ENCODE measurements at regions not wholly inside any gene's neighbourhood (a gene's known extent, or its start where the extent isn't known, plus 50 kb on each side); places are given as distances from the start of the nearest gene placed in this dataset.
"Not testable (repeated sequence)": the region's sequence is repeated elsewhere in the genome, so short reads cannot be mapped to it uniquely, and the experiment has no call there.

DNA sequence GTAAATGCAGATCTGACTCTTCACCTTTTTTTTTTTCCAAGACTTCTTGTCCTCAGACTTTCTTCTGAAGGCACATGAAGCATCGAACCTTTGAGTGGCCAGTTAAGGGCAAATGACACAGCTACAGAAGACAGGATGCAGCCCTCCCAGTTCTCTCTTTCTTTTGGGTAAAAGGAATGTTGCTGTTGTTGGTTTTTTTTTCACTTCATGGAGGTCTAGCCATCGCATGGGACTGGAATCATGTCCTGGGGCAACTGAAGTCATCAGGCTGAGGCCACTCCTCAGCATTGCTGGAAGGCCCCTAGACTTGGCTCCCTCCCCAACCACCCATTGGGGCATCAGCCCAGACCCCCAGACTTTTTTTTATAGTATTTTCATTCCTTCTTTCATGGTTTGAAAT lies 896.5 kb downstream of the SORCS1 start:
- no peaks in the 10 kb centered on the region for H3K4me1 Mint-ChIP-seq
- CTCF ChIA-PET = no interaction called here
- Histone ChIP-seq H3K36me3 (ENCODE audit: control insufficient read depth in 2 of 3, insufficient read depth in 3 of 3, low read length in 3 of 3) (no peaks in the 10 kb centered on the region), H3K27ac (ENCODE audit: low read depth, low read length) (no peak overlapping the region), H3K9me3 (ENCODE audit: control insufficient read depth in 2 of 3, low read length in 3 of 3) (no peaks in the 10 kb centered on the region), H3K27me3 (ENCODE audit: control insufficient read depth in 2 of 2, insufficient read depth in 2 of 2, low read length in 2 of 2) (no peaks in the 10 kb centered on the region), H3K4me1 (ENCODE audit: control insufficient read depth in 2 of 2, insufficient read depth in 2 of 2, low read length in 2 of 2) (no peaks in the 10 kb centered on the region), H3K4me3 (ENCODE audit: low read length) (no peak overlapping the region)
- intact Hi-C loops (cut with micrococcal nuclease) = no loop called here
- no peaks in the 10 kb centered on the region for H3K36me3 Mint-ChIP-seq
- H3K9me3 Mint-ChIP-seq = peaks cover 0 to 14% (median 3%) of the 10 kb centered on the region in 11 donors
- DNase-seq = no peak
- ATAC-seq = no peak
- POLR2A ChIA-PET = no interaction called here
- H3K27me3 Mint-ChIP-seq = no peaks in the 10 kb centered on the region
- H3K27ac Mint-ChIP-seq = no peak overlapping the region
- no peak overlapping the region for H3K4me3 Mint-ChIP-seq

DNA sequence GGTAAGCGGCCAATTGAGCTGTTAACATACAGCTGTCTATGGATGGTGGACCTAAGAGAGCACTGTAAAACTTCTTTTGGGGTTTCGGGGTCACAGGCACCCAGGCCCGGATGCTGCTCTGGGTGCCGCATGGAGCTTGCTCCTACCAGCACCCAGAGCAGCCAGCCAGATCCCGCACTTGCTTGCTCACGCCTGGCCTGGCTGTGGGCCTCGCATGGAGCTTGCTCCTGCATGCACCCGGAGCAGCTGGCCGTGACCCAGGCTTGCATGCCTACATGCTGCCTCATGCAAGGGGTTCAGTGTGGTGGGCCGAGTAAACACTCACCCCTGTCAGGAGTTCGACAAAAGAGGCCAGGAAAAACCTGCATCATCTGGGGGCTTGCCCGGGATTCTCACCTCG lies 896.9 kb downstream of the SORCS1 start:
- no peak for ATAC-seq
- POLR2A ChIA-PET = no interaction called here
- Histone ChIP-seq H3K4me3 (ENCODE audit: low read length) (no peak overlapping the region), H3K9me3 (ENCODE audit: control insufficient read depth in 2 of 3, low read length in 3 of 3) (no peaks in the 10 kb centered on the region), H3K4me1 (ENCODE audit: control insufficient read depth in 2 of 2, insufficient read depth in 2 of 2, low read length in 2 of 2) (no peaks in the 10 kb centered on the region), H3K27ac (ENCODE audit: low read depth, low read length) (no peak overlapping the region), H3K27me3 (ENCODE audit: control insufficient read depth in 2 of 2, insufficient read depth in 2 of 2, low read length in 2 of 2) (no peaks in the 10 kb centered on the region), H3K36me3 (ENCODE audit: control insufficient read depth in 2 of 3, insufficient read depth in 3 of 3, low read length in 3 of 3) (no peaks in the 10 kb centered on the region)
- no peaks in the 10 kb centered on the region for H3K27me3 Mint-ChIP-seq
- intact Hi-C loops (cut with micrococcal nuclease) = no loop called here
- H3K27ac Mint-ChIP-seq = no peak overlapping the region
- H3K9me3 Mint-ChIP-seq = peaks cover 0 to 14% (median 3%) of the 10 kb centered on the region in 11 donors
- H3K4me3 Mint-ChIP-seq = no peak overlapping the region
- CTCF ChIA-PET = no interaction called here
- DNase-seq = no peak
- no peaks in the 10 kb centered on the region for H3K36me3 Mint-ChIP-seq
- H3K4me1 Mint-ChIP-seq = no peaks in the 10 kb centered on the region

DNA sequence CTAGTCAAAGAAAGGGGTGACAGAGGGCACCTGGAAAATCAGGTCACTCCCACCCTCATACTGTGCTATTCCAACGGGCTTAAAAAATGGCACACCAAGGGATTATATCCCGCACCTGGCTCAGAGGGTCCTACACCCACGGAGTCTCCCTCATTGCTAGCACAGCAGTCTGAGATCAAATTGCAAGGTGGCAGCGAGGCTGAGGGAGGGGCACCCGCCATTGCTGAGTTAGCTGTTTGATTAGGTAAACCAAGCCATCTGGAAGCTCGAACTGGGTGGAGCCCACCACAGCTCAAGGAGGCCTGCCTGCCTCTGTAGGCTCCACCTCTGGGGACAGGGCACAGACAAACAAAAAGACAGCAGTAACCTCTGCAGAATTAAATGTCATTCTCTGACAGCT lies 907.1 kb downstream of the SORCS1 start:
- H3K27ac ChIP-seq (ENCODE audit: low read depth, low read length); H3K36me3 ChIP-seq (ENCODE audit: control insufficient read depth in 2 of 3, insufficient read depth in 3 of 3, low read length in 3 of 3); H3K27me3 Mint-ChIP-seq; H3K36me3 Mint-ChIP-seq; H3K9me3 ChIP-seq (ENCODE audit: control insufficient read depth in 2 of 3, low read length in 3 of 3); H3K27ac Mint-ChIP-seq; DNase-seq; H3K27me3 ChIP-seq (ENCODE audit: control insufficient read depth in 2 of 2, insufficient read depth in 2 of 2, low read length in 2 of 2); H3K4me3 Mint-ChIP-seq; ATAC-seq; intact Hi-C loops (cut with micrococcal nuclease); POLR2A ChIA-PET; H3K4me1 Mint-ChIP-seq; H3K4me3 ChIP-seq (ENCODE audit: low read length); CTCF ChIA-PET; H3K4me1 ChIP-seq (ENCODE audit: control insufficient read depth in 2 of 2, insufficient read depth in 2 of 2, low read length in 2 of 2): not testable (repeated sequence)
- H3K9me3 Mint-ChIP-seq = peaks cover 0 to 15% (median 0%) of the 10 kb centered on the region in 11 donors

DNA sequence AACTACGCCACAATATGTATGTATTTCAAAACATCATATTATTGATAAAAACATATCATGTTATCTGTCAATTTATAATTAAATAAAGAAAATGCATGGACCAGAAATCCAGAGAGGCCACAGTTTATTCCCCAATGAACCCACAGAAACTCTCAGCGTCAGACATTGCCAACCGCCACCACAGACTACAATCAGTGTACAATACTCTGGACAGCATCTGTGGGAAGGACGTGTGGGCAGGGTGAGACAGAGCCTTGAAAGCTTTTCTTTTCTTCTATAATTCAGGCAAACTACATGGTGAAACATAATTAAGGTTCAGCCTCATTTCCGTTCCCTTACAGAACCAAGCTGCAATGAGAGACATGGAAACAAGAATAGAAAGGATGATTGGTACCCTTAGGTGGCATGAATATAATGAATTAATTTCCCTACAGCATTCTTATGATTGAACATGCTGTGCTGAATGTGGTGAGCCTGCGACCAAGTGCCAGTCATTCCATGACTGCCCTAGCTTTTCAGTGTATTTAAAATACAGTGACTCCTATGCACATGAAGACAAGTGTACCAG lies 909.3 kb downstream of the SORCS1 start:
- CTCF ChIA-PET = interaction anchor here (0.6 kb wide), 1 partner anchor 67 kb away, joined by 3 read pairs; no protein-coding TSS in a partner anchor
- H3K4me1 Mint-ChIP-seq = no peaks in the 10 kb centered on the region
- H3K27ac ChIP-seq (ENCODE audit: low read depth, low read length) = no peak overlapping the region

DNA sequence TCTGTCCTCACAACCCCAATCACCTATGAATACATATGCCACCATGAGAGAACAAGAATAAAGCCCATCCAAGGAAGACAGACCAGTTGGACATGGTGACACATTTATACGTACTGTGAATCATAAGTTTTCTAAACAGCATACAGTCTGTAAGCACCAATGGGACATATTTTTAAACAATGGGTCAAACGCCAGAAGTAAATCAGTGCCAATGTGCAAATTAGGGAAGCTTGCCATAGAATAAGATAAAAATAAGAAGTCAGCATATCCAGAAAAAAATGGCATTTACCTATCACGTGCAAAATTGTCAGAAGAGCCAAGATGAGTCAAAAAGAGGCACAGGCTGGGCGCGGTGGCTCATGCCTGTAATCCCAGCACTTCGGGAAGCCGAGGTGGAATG lies 910.4 kb downstream of the SORCS1 start:
- CTCF ChIA-PET = no interaction called here
- H3K27ac Mint-ChIP-seq = no peak overlapping the region
- no peak overlapping the region for H3K27ac ChIP-seq (ENCODE audit: low read depth, low read length)
- DNase-seq = no peak
- intact Hi-C loops (cut with micrococcal nuclease) = no loop called here
- POLR2A ChIA-PET = no interaction called here
- no peaks in the 10 kb centered on the region for H3K9me3 ChIP-seq (ENCODE audit: control insufficient read depth in 2 of 3, low read length in 3 of 3)
- H3K36me3 Mint-ChIP-seq = no peaks in the 10 kb centered on the region
- H3K9me3 Mint-ChIP-seq = peaks cover 0 to 11% (median 0%) of the 10 kb centered on the region in 11 donors
- no peaks in the 10 kb centered on the region for H3K36me3 ChIP-seq (ENCODE audit: control insufficient read depth in 2 of 3, insufficient read depth in 3 of 3, low read length in 3 of 3)
- H3K4me1 ChIP-seq (ENCODE audit: control insufficient read depth in 2 of 2, insufficient read depth in 2 of 2, low read length in 2 of 2) = no peaks in the 10 kb centered on the region
- no peaks in the 10 kb centered on the region for H3K27me3 Mint-ChIP-seq
- no peaks in the 10 kb centered on the region for H3K27me3 ChIP-seq (ENCODE audit: control insufficient read depth in 2 of 2, insufficient read depth in 2 of 2, low read length in 2 of 2)
- H3K4me3 Mint-ChIP-seq = no peak overlapping the region
- no peak overlapping the region for H3K4me3 ChIP-seq (ENCODE audit: low read length)
- no peak for ATAC-seq
- H3K4me1 Mint-ChIP-seq = no peaks in the 10 kb centered on the region

More for the DNA sequence above, 909.3 kb downstream of the SORCS1 start:
- no peaks in the 10 kb centered on the region for H3K36me3 ChIP-seq (ENCODE audit: control insufficient read depth in 2 of 3, insufficient read depth in 3 of 3, low read length in 3 of 3)
- no peaks in the 10 kb centered on the region for H3K27me3 Mint-ChIP-seq
- POLR2A ChIA-PET = no interaction called here
- H3K9me3 Mint-ChIP-seq = peaks cover 0 to 11% (median 0%) of the 10 kb centered on the region in 11 donors
- H3K27ac Mint-ChIP-seq = no peak overlapping the region
- DNase-seq (no peak), ATAC-seq (no peak)
- H3K36me3 Mint-ChIP-seq = no peaks in the 10 kb centered on the region
- no peaks in the 10 kb centered on the region for H3K27me3 ChIP-seq (ENCODE audit: control insufficient read depth in 2 of 2, insufficient read depth in 2 of 2, low read length in 2 of 2)
- no peak overlapping the region for H3K4me3 Mint-ChIP-seq
- no peaks in the 10 kb centered on the region for H3K9me3 ChIP-seq (ENCODE audit: control insufficient read depth in 2 of 3, low read length in 3 of 3)
- H3K4me3 ChIP-seq (ENCODE audit: low read length) = no peak overlapping the region
- intact Hi-C loops (cut with micrococcal nuclease) = no loop called here
- H3K4me1 ChIP-seq (ENCODE audit: control insufficient read depth in 2 of 2, insufficient read depth in 2 of 2, low read length in 2 of 2) = no peaks in the 10 kb centered on the region

DNA sequence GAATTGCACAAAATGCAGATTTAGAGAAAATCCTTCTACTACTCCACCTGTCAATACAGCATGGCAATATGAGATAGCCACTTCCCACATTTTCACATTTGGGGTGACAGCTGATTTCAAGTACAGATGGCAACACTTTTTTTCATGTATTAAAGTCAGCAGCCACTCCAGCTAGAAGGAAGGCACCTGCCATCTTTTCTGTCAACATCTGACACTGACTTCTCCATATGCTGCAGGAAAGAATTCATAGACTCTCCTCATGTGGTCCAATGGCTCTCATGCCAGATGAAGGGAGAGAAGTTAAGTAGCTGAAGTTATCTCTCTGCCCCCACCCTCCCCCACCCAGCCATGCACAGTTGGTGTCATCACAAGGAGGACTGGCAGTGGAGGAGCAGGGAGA lies 912.0 kb downstream of the SORCS1 start:
- H3K36me3 ChIP-seq (ENCODE audit: control insufficient read depth in 2 of 3, insufficient read depth in 3 of 3, low read length in 3 of 3) = no peaks in the 10 kb centered on the region
- POLR2A ChIA-PET = no interaction called here
- no peak overlapping the region for H3K27ac ChIP-seq (ENCODE audit: low read depth, low read length)
- Mint-ChIP-seq H3K9me3 (peaks cover 0 to 11% (median 0%) of the 10 kb centered on the region in 11 donors), H3K27ac (no peak overlapping the region), H3K36me3 (no peaks in the 10 kb centered on the region), H3K4me3 (no peak overlapping the region), H3K4me1 (peaks cover 0 to under 1% (median 0%) of the 10 kb centered on the region in 7 donors), H3K27me3 (peaks cover 0 to 5% (median 0%) of the 10 kb centered on the region in 5 donors)
- H3K27me3 ChIP-seq (ENCODE audit: control insufficient read depth in 2 of 2, insufficient read depth in 2 of 2, low read length in 2 of 2) = no peaks in the 10 kb centered on the region
- no peaks in the 10 kb centered on the region for H3K9me3 ChIP-seq (ENCODE audit: control insufficient read depth in 2 of 3, low read length in 3 of 3)
- H3K4me3 ChIP-seq (ENCODE audit: low read length) = no peak overlapping the region
- DNase-seq = no peak
- intact Hi-C loops (cut with micrococcal nuclease) = no loop called here
- no peak for ATAC-seq
- CTCF ChIA-PET = no interaction called here
- H3K4me1 ChIP-seq (ENCODE audit: control insufficient read depth in 2 of 2, insufficient read depth in 2 of 2, low read length in 2 of 2) = no peaks in the 10 kb centered on the region

DNA sequence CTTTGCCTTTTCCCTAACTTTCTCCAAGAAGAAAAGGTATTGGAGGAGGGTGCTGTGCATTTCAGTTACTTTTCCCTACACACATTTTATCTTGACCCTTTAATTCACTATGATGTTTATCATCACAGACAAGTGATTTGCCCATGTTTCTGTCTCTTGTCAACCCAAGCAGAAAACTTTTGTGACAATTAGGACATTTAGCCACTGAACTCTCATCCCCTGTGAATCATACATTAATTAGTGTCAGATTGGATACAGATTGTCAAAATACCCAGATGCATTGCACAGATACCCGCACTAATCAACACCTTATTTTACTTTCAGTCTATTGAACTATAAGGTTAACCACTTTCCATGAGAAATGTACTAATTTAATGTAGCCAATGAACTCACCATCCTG lies 912.9 kb downstream of the SORCS1 start:
- ATAC-seq = no peak

More for the DNA sequence above, 912.9 kb downstream of the SORCS1 start:
- Histone ChIP-seq H3K27me3 (ENCODE audit: control insufficient read depth in 2 of 2, insufficient read depth in 2 of 2, low read length in 2 of 2) (no peaks in the 10 kb centered on the region), H3K36me3 (ENCODE audit: control insufficient read depth in 2 of 3, insufficient read depth in 3 of 3, low read length in 3 of 3) (no peaks in the 10 kb centered on the region), H3K27ac (ENCODE audit: low read depth, low read length) (no peak overlapping the region), H3K9me3 (ENCODE audit: control insufficient read depth in 2 of 3, low read length in 3 of 3) (no peaks in the 10 kb centered on the region), H3K4me3 (ENCODE audit: low read length) (no peak overlapping the region), H3K4me1 (ENCODE audit: control insufficient read depth in 2 of 2, insufficient read depth in 2 of 2, low read length in 2 of 2) (no peaks in the 10 kb centered on the region)
- peaks cover 0 to 1% (median 0%) of the 10 kb centered on the region in 7 donors for H3K4me1 Mint-ChIP-seq
- ChIA-PET CTCF (no interaction called here), POLR2A (no interaction called here)
- no peak overlapping the region for H3K4me3 Mint-ChIP-seq
- H3K36me3 Mint-ChIP-seq = no peaks in the 10 kb centered on the region
- peaks cover 0 to 5% (median 0%) of the 10 kb centered on the region in 5 donors for H3K27me3 Mint-ChIP-seq
- intact Hi-C loops (cut with micrococcal nuclease) = no loop called here
- H3K9me3 Mint-ChIP-seq = peaks cover 0 to 11% (median 0%) of the 10 kb centered on the region in 11 donors
- H3K27ac Mint-ChIP-seq = no peak overlapping the region
- no peak for DNase-seq

Measured in naive thymus-derived CD4-positive, alpha-beta T cell (primary cell).